ENCODE measurements at regions not wholly inside any gene's neighbourhood (a gene's known extent, or its start where the extent isn't known, plus 50 kb on each side); places are given as distances from the start of the nearest gene placed in this dataset.
"Not testable (repeated sequence)": the region's sequence is repeated elsewhere in the genome, so short reads cannot be mapped to it uniquely, and the experiment has no call there.

GRCh38 chr5:62752056-62752997 is 173.7 kb downstream of the LRRC70 start:
- H3K36me3 Mint-ChIP-seq (ENCODE audit: unreplicated experiment); H3K4me1 Mint-ChIP-seq (ENCODE audit: low read depth, unreplicated experiment); H3K27ac Mint-ChIP-seq (ENCODE audit: unreplicated experiment); DNase-seq; H3K27me3 Mint-ChIP-seq (ENCODE audit: unreplicated experiment); H3K4me3 Mint-ChIP-seq (ENCODE audit: unreplicated experiment); H3K9me3 Mint-ChIP-seq (ENCODE audit: unreplicated experiment): not testable (repeated sequence)

GRCh38 chr5:62742207-62742606 is 163.6 kb downstream of the LRRC70 start:
- Mint-ChIP-seq H3K4me3 (ENCODE audit: unreplicated experiment) (no peak overlapping the region), H3K27ac (ENCODE audit: unreplicated experiment) (no peak overlapping the region), H3K9me3 (ENCODE audit: unreplicated experiment) (no peaks in the 10 kb centered on the region), H3K4me1 (ENCODE audit: low read depth, unreplicated experiment) (no peaks in the 10 kb centered on the region), H3K27me3 (ENCODE audit: unreplicated experiment) (peaks cover 1% of the 10 kb centered on the region), H3K36me3 (ENCODE audit: unreplicated experiment) (no peaks in the 10 kb centered on the region)
- DNase-seq: no peak
- TF ChIP-seq CTCF (IDR thresholded peaks at IDR 0.05; ENCODE audit: partially characterized antibody, unreplicated experiment): no peak

GRCh38 chr5:62741761-62742160 is 163.1 kb downstream of the LRRC70 start:
- Mint-ChIP-seq H3K36me3 (ENCODE audit: unreplicated experiment) (no peaks in the 10 kb centered on the region), H3K27ac (ENCODE audit: unreplicated experiment) (no peak overlapping the region), H3K4me3 (ENCODE audit: unreplicated experiment) (no peak overlapping the region), H3K4me1 (ENCODE audit: low read depth, unreplicated experiment) (no peaks in the 10 kb centered on the region), H3K9me3 (ENCODE audit: unreplicated experiment) (peaks cover 2% of the 10 kb centered on the region), H3K27me3 (ENCODE audit: unreplicated experiment) (peaks cover under 1% of the 10 kb centered on the region)
- DNase-seq: no peak
- TF ChIP-seq CTCF (IDR thresholded peaks at IDR 0.05; ENCODE audit: partially characterized antibody, unreplicated experiment): no peak

- TF ChIP-seq CTCF (IDR thresholded peaks at IDR 0.05; ENCODE audit: partially characterized antibody, unreplicated experiment): no peak
- no peak overlapping the region for H3K27ac Mint-ChIP-seq (ENCODE audit: unreplicated experiment)
- H3K36me3 Mint-ChIP-seq (ENCODE audit: unreplicated experiment): no peaks in the 10 kb centered on the region
- no peak for DNase-seq
- no peak overlapping the region for H3K4me3 Mint-ChIP-seq (ENCODE audit: unreplicated experiment)
- no peaks in the 10 kb centered on the region for H3K27me3 Mint-ChIP-seq (ENCODE audit: unreplicated experiment)
- peaks cover 2% of the 10 kb centered on the region for H3K9me3 Mint-ChIP-seq (ENCODE audit: unreplicated experiment)
- H3K4me1 Mint-ChIP-seq (ENCODE audit: low read depth, unreplicated experiment): no peaks in the 10 kb centered on the region
Measured at GRCh38 chr5:62737766-62738165, 159.1 kb downstream of the LRRC70 start.

- no peak for TF ChIP-seq CTCF (IDR thresholded peaks at IDR 0.05; ENCODE audit: partially characterized antibody, unreplicated experiment)
- peaks cover 2% of the 10 kb centered on the region for H3K27me3 Mint-ChIP-seq (ENCODE audit: unreplicated experiment)
- no peak overlapping the region for H3K4me3 Mint-ChIP-seq (ENCODE audit: unreplicated experiment)
- DNase-seq: no peak
- H3K9me3 Mint-ChIP-seq (ENCODE audit: unreplicated experiment): peaks cover 2% of the 10 kb centered on the region
- H3K27ac Mint-ChIP-seq (ENCODE audit: unreplicated experiment): no peak overlapping the region
- H3K4me1 Mint-ChIP-seq (ENCODE audit: low read depth, unreplicated experiment): no peaks in the 10 kb centered on the region
- H3K36me3 Mint-ChIP-seq (ENCODE audit: unreplicated experiment): no peaks in the 10 kb centered on the region
Measured at GRCh38 chr5:62732677-62733121, 154.1 kb downstream of the LRRC70 start.

Measured in glutamatergic neuron (in vitro differentiated cells).